Cardiac muscle cell (in vitro differentiated cells and primary cell): ENCODE measurements at regions not wholly inside any gene's neighbourhood (a gene's known extent, or its start where the extent isn't known, plus 50 kb on each side); places are given as distances from the start of the nearest gene placed in this dataset.
A peak's percentile ranks its signal among the peaks of the same experiment; 100 is the strongest.

ENCODE experiments used
- DNase-seq, 2 donors: peaks; one replicate each; pipeline versions ENCODE4 v3.0.0 to v3.0.0-alpha.2; 2010 to 2017; ENCODE audit warnings: low read depth in 1 of 2, low spot score in 1 of 2
- H3K27ac ChIP-seq: fragments of 200-600 bp; sonication (generic); 2 replicates; pipeline ENCODE4 v1.5.1; 2016
- H3K27me3 ChIP-seq: fragments of 200-600 bp; sonication (generic); 2 replicates; pipeline ENCODE4 v1.6.0; 2016; ENCODE audit warnings: control low read depth
- H3K36me3 ChIP-seq: fragments of 200-600 bp; sonication (generic); 2 replicates; pipeline ENCODE4 v1.5.1; 2016; ENCODE audit warnings: control low read depth
- H3K4me1 ChIP-seq: fragments of 200-600 bp; sonication (generic); 2 replicates; pipeline ENCODE4 v1.8.1; 2017; ENCODE audit warnings: low read depth, mild to moderate bottlenecking, mixed run types
- H3K4me3 ChIP-seq: fragments of 200-600 bp; sonication (generic); 2 replicates; pipeline ENCODE4 v1.5.1; 2016; ENCODE audit warnings: mild to moderate bottlenecking
- H3K9me3 ChIP-seq: fragments of 200-600 bp; sonication (generic); 2 replicates; pipeline ENCODE4 v1.5.1; 2017; ENCODE audit warnings: low read depth, mild to moderate bottlenecking, control low read depth
- CTCF ChIP-seq: IDR thresholded peaks from 2 replicates; pipeline ENCODE4 v1.5.1; 2012; ENCODE audit warnings: low read depth, mild to moderate bottlenecking, low read length

GRCh38 chr13:77383097-77383496 is 56.2 kb upstream of the MYCBP2 start:
- Histone ChIP-seq H3K9me3 (no peaks in the 10 kb centered on the region), H3K27me3 (no peaks in the 10 kb centered on the region), H3K27ac (no peak overlapping the region), H3K4me1 (no peaks in the 10 kb centered on the region), H3K4me3 (no peak overlapping the region), H3K36me3 (no peaks in the 10 kb centered on the region)
- no peak for DNase-seq
- TF ChIP-seq CTCF, result no peak

GRCh38 chr13:77381059-77381458 is 54.2 kb upstream of the MYCBP2 start:
- Histone ChIP-seq H3K27ac (no peak overlapping the region), H3K36me3 (no peaks in the 10 kb centered on the region), H3K4me1 (no peaks in the 10 kb centered on the region), H3K9me3 (no peaks in the 10 kb centered on the region), H3K4me3 (no peak overlapping the region), H3K27me3 (no peaks in the 10 kb centered on the region)
- no peak for TF ChIP-seq CTCF
- no peak for DNase-seq

GRCh38 chr13:77379508-77379907 is 52.6 kb upstream of the MYCBP2 start:
- Histone ChIP-seq H3K4me1 (no peaks in the 10 kb centered on the region), H3K4me3 (no peak overlapping the region), H3K27ac (no peak overlapping the region), H3K9me3 (no peaks in the 10 kb centered on the region), H3K27me3 (no peaks in the 10 kb centered on the region), H3K36me3 (no peaks in the 10 kb centered on the region)
- TF ChIP-seq CTCF, result no peak
- DNase-seq, result no peak

GRCh38 chr13:77378662-77379061 is 51.8 kb upstream of the MYCBP2 start:
- H3K27me3 ChIP-seq, result no peaks in the 10 kb centered on the region
- H3K9me3 ChIP-seq, result no peaks in the 10 kb centered on the region
- H3K4me1 ChIP-seq, result no peaks in the 10 kb centered on the region
- H3K36me3 ChIP-seq, result no peaks in the 10 kb centered on the region
- no peak overlapping the region for H3K27ac ChIP-seq
- TF ChIP-seq CTCF, result no peak
- no peak overlapping the region for H3K4me3 ChIP-seq
- no peak for DNase-seq

- Histone ChIP-seq H3K36me3 (no peaks in the 10 kb centered on the region), H3K27ac (no peak overlapping the region), H3K4me3 (no peak overlapping the region), H3K27me3 (no peaks in the 10 kb centered on the region), H3K9me3 (no peaks in the 10 kb centered on the region), H3K4me1 (no peaks in the 10 kb centered on the region)
- peak in 1 of 2 donors; percentile 14 for DNase-seq
- no peak for TF ChIP-seq CTCF
Measured at GRCh38 chr13:77377016-77377415, 50.1 kb upstream of the MYCBP2 start.
